Stomach (tissue), 4 donors: ENCODE measurements at regions not wholly inside any gene's neighbourhood (a gene's known extent, or its start where the extent isn't known, plus 50 kb on each side); places are given as distances from the start of the nearest gene placed in this dataset.

Source experiments
- CTCF ChIP-seq, 7 experiments: fragments of 450-650 bp in 4 of 7; fragments of 200-600 bp in 3 of 7; sonication (generic) in 3 of 7; IDR thresholded peaks; one replicate each; pipeline ENCODE4 v1.5.1; 2016 to 2019; ENCODE audit warnings: antibody characterized with exemption in 7 of 7, control low read depth in 2 of 7, mild to moderate bottlenecking in 1 of 7
- POLR2A ChIP-seq, 4 donors: fragments of 450-650 bp; IDR thresholded peaks; one replicate each; pipeline ENCODE4 v1.6.1; 2016; ENCODE audit warnings: antibody characterized with exemption in 4 of 4, control low read depth in 2 of 4, mild to moderate bottlenecking in 1 of 4, moderate library complexity in 1 of 4
- POLR2AphosphoS5 ChIP-seq, 3 donors: sonication (generic); formaldehyde crosslinking; IDR thresholded peaks; one replicate each; pipeline ENCODE4 v1.6.1; 2016; ENCODE audit warnings: antibody characterized with exemption in 3 of 3

GRCh38 chr13:81671064-81671463 is 1330.1 kb upstream of the SPRY2 start:
- TF ChIP-seq CTCF (IDR thresholded peaks at IDR 0.05) (no peak), POLR2A (IDR thresholded peaks at IDR 0.05) (no peak), POLR2AphosphoS5 (IDR thresholded peaks at IDR 0.05) (no peak)
